ENCODE measurements at regions not wholly inside any gene's neighbourhood (a gene's known extent, or its start where the extent isn't known, plus 50 kb on each side); places are given as distances from the start of the nearest gene placed in this dataset.
"Not testable (repeated sequence)": the region's sequence is repeated elsewhere in the genome, so short reads cannot be mapped to it uniquely, and the experiment has no call there.

- TF ChIP-seq, protein P1, sequence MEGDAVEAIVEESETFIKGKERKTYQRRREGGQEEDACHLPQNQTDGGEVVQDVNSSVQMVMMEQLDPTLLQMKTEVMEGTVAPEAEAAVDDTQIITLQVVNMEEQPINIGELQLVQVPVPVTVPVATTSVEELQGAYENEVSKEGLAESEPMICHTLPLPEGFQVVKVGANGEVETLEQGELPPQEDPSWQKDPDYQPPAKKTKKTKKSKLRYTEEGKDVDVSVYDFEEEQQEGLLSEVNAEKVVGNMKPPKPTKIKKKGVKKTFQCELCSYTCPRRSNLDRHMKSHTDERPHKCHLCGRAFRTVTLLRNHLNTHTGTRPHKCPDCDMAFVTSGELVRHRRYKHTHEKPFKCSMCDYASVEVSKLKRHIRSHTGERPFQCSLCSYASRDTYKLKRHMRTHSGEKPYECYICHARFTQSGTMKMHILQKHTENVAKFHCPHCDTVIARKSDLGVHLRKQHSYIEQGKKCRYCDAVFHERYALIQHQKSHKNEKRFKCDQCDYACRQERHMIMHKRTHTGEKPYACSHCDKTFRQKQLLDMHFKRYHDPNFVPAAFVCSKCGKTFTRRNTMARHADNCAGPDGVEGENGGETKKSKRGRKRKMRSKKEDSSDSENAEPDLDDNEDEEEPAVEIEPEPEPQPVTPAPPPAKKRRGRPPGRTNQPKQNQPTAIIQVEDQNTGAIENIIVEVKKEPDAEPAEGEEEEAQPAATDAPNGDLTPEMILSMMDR (IDR thresholded peaks at IDR 0.05; ENCODE audit: low read length) = no peak
- TF ChIP-seq EZH2phosphoT487 (IDR thresholded peaks at IDR 0.05; ENCODE audit: low read length) (no peak), EZH2 (optimal IDR thresholded peaks at IDR 0.05; ENCODE audit: low read depth, low read length) (no peak)
- Histone ChIP-seq H4K20me1 (ENCODE audit: insufficient read depth, low read length) (no peaks in the 10 kb centered on the region), H3K4me1 (ENCODE audit: low read length) (no peaks in the 10 kb centered on the region), H3K9me3 (replicated peaks; ENCODE audit: insufficient read depth, low read length) (no peaks in the 10 kb centered on the region), H3K79me2 (ENCODE audit: low read length) (no peaks in the 10 kb centered on the region), H3K27me3 (replicated peaks; ENCODE audit: insufficient read depth, low read length) (no peaks in the 10 kb centered on the region), H3K4me3 (ENCODE audit: low read length) (no peak overlapping the region), H2AFZ (ENCODE audit: low read length) (no peak overlapping the region), H3K9ac (ENCODE audit: low read length) (no peak overlapping the region), H3F3A (ENCODE audit: insufficient read depth, low read length) (no peaks in the 10 kb centered on the region), H3K4me2 (ENCODE audit: low read depth, low read length) (no peak overlapping the region), H3K9me2 (replicated peaks; ENCODE audit: insufficient read depth, low read length) (no peaks in the 10 kb centered on the region), H3K27ac (ENCODE audit: low read length) (no peak overlapping the region), H3K36me3 (replicated peaks; ENCODE audit: insufficient read depth, low read length) (no peaks in the 10 kb centered on the region)
- DNase-seq = no peak
Measured at GRCh38 chr16:63776034-63776433, 1345.8 kb downstream of the CDH11 start.

DNA sequence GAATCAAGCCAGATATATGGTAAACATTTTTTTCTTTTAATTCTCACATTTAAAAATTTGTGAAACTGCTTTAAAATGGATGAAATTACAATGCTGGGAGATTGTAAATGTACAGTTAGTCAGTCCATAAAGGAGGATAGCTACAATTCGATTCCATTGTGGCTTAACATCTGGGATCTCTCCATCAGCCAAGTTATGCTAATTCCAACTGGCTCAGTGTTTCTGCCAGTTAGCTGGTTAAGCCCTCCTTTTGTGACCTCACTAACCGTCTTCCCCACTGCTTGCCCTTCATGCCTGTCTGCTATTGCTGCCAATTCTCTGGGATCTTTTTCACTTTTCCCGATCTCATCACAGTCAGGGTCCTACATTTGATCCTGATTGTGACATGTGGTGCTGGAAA, 1347.6 kb downstream of the CDH11 start:
- Histone ChIP-seq H3K27ac (ENCODE audit: low read length) (no peak overlapping the region), H3K4me3 (ENCODE audit: low read length) (no peak overlapping the region), H3F3A (ENCODE audit: insufficient read depth, low read length) (no peaks in the 10 kb centered on the region), H3K4me2 (ENCODE audit: low read depth, low read length) (no peak overlapping the region), H3K27me3 (replicated peaks; ENCODE audit: insufficient read depth, low read length) (no peaks in the 10 kb centered on the region), H3K36me3 (replicated peaks; ENCODE audit: insufficient read depth, low read length) (no peaks in the 10 kb centered on the region), H2AFZ (ENCODE audit: low read length) (no peak overlapping the region), H3K4me1 (ENCODE audit: low read length) (no peaks in the 10 kb centered on the region), H3K9ac (ENCODE audit: low read length) (no peak overlapping the region), H3K9me2 (replicated peaks; ENCODE audit: insufficient read depth, low read length) (no peaks in the 10 kb centered on the region), H3K79me2 (ENCODE audit: low read length) (no peaks in the 10 kb centered on the region), H4K20me1 (ENCODE audit: insufficient read depth, low read length) (no peaks in the 10 kb centered on the region), H3K9me3 (replicated peaks; ENCODE audit: insufficient read depth, low read length) (no peaks in the 10 kb centered on the region)
- TF ChIP-seq EZH2phosphoT487 (IDR thresholded peaks at IDR 0.05; ENCODE audit: low read length) = no peak
- no peak for DNase-seq

DNA sequence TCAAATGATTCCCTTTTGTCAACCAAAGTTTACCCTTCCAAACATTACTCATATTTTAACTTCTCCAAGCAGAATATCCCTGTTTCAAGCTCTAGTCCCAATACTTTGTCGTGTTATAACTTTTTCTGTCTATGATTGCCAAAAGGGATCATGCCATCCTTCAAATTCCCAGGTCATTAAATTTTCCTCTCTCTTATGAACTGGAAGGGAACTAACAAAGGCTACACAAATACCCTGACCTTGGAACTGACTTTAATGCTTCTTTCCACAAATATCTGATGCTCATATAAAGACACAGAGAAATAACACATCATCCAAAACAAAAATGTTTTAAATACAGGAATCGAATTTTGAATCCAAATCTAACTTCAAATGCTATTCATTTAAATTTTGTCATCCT, 1352.7 kb downstream of the CDH11 start:
- H3F3A ChIP-seq (ENCODE audit: insufficient read depth, low read length) = no peaks in the 10 kb centered on the region
- H3K36me3 ChIP-seq (replicated peaks; ENCODE audit: insufficient read depth, low read length) = no peaks in the 10 kb centered on the region
- H3K9me3 ChIP-seq (replicated peaks; ENCODE audit: insufficient read depth, low read length) = no peaks in the 10 kb centered on the region
- no peaks in the 10 kb centered on the region for H3K4me1 ChIP-seq (ENCODE audit: low read length)
- TF ChIP-seq EZH2 (optimal IDR thresholded peaks at IDR 0.05; ENCODE audit: low read depth, low read length) (no peak), EZH2phosphoT487 (IDR thresholded peaks at IDR 0.05; ENCODE audit: low read length) (no peak)
- TF ChIP-seq, protein P1 (IDR thresholded peaks at IDR 0.05; ENCODE audit: low read length) = no peak
- H3K27me3 ChIP-seq (replicated peaks; ENCODE audit: insufficient read depth, low read length) = no peaks in the 10 kb centered on the region
- no peak overlapping the region for H2AFZ ChIP-seq (ENCODE audit: low read length)
- no peak overlapping the region for H3K9ac ChIP-seq (ENCODE audit: low read length)
- no peak overlapping the region for H3K4me2 ChIP-seq (ENCODE audit: low read depth, low read length)
- no peaks in the 10 kb centered on the region for H3K79me2 ChIP-seq (ENCODE audit: low read length)
- no peak for DNase-seq
- no peaks in the 10 kb centered on the region for H4K20me1 ChIP-seq (ENCODE audit: insufficient read depth, low read length)
- no peaks in the 10 kb centered on the region for H3K9me2 ChIP-seq (replicated peaks; ENCODE audit: insufficient read depth, low read length)
- no peak overlapping the region for H3K4me3 ChIP-seq (ENCODE audit: low read length)
- no peak overlapping the region for H3K27ac ChIP-seq (ENCODE audit: low read length)

DNA sequence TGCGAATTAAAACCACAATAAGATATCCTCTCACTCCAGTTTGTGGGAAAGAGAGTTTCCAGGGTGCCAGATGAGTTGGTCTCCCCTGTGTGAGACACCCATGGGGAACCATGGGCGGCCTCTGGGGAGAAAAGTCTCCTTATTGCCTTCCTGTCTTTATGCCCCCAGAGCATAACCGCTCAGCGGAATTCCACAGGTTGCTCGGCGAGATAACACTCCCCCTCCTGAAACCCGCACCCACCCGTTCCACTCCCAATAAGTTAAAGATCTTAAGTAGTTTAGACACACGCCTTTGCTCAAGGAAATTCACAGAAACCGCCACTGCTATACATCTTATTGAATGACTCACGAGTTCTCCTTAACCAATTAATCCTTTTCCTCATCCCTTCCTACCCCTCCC, 1361.6 kb downstream of the CDH11 start:
- DNase-seq = not testable (repeated sequence)

More for the DNA sequence above, 1361.6 kb downstream of the CDH11 start:
- not testable (repeated sequence) for H2AFZ ChIP-seq (ENCODE audit: low read length); H3K4me2 ChIP-seq (ENCODE audit: low read depth, low read length); H3K9me2 ChIP-seq (replicated peaks; ENCODE audit: insufficient read depth, low read length); H3K79me2 ChIP-seq (ENCODE audit: low read length); H3K9me3 ChIP-seq (replicated peaks; ENCODE audit: insufficient read depth, low read length); H4K20me1 ChIP-seq (ENCODE audit: insufficient read depth, low read length); H3K4me1 ChIP-seq (ENCODE audit: low read length); H3K27me3 ChIP-seq (replicated peaks; ENCODE audit: insufficient read depth, low read length); H3F3A ChIP-seq (ENCODE audit: insufficient read depth, low read length); H3K9ac ChIP-seq (ENCODE audit: low read length); H3K27ac ChIP-seq (ENCODE audit: low read length); H3K4me3 ChIP-seq (ENCODE audit: low read length); H3K36me3 ChIP-seq (replicated peaks; ENCODE audit: insufficient read depth, low read length)
